Gastrocnemius medialis (tissue), 4 donors: ENCODE measurements at regions not wholly inside any gene's neighbourhood (a gene's known extent, or its start where the extent isn't known, plus 50 kb on each side); places are given as distances from the start of the nearest gene placed in this dataset.

Experiments
- ATAC-seq, 2 donors: fragments of 150-250 bp; one replicate each; pipeline ENCODE4 v1.9.1; 2016
- DNase-seq, 2 donors: peaks; one replicate each; pipeline ENCODE4 v3.0.0-alpha.2; 2019
- H3K27ac ChIP-seq, 4 donors: fragments of 200-600 bp; sonication (generic); 1 replicate in 1 of 4; 2 replicates in 3 of 4; pipeline ENCODE4 v1.5.1; 2016 to 2018; ENCODE audit warnings: mild to moderate bottlenecking in 2 of 4, moderate library complexity in 1 of 4
- H3K27me3 ChIP-seq, 3 donors: fragments of 200-600 bp; sonication (generic) in 2 of 3; 1 replicate in 1 of 3; 2 replicates in 2 of 3; pipeline versions ENCODE4 v1.5.1 to v1.6.0; 2016 to 2019; ENCODE audit warnings: mild to moderate bottlenecking in 1 of 3, moderate library complexity in 1 of 3
- H3K36me3 ChIP-seq, 2 donors: fragments of 200-600 bp; sonication (generic) in 1 of 2; one replicate each; pipeline ENCODE4 v1.5.1; 2017 to 2018
- H3K4me1 ChIP-seq, 2 donors: fragments of 200-600 bp; sonication (generic) in 1 of 2; one replicate each; pipeline ENCODE4 v1.5.1; 2016 to 2017; ENCODE audit warnings: mild to moderate bottlenecking in 2 of 2
- H3K4me3 ChIP-seq, 4 donors: fragments of 200-600 bp; sonication (generic) in 3 of 4; 1 replicate in 1 of 4; 2 replicates in 3 of 4; pipeline ENCODE4 v1.5.1; 2016 to 2019; ENCODE audit warnings: mild to moderate bottlenecking in 2 of 4
- H3K9me3 ChIP-seq, 3 donors: fragments of 200-600 bp; sonication (generic) in 2 of 3; 1 replicate in 1 of 3; 2 replicates in 2 of 3; pipeline ENCODE4 v1.5.1; 2016 to 2019
- POLR2A ChIP-seq, 2 donors: fragments of 450-650 bp; IDR thresholded peaks; one replicate each; pipeline ENCODE4 v1.6.1; 2017; ENCODE audit warnings: antibody characterized with exemption in 2 of 2, mild to moderate bottlenecking in 2 of 2, moderate library complexity in 2 of 2
- in situ Hi-C, 4 donors: fragments of 200-750 bp; cut with MboI; loops; one replicate each; pipeline versions ENCODE4 v1.15.0 to v1.8.0; 2017; ENCODE audit warnings: low sequenced_read_pairs in 4 of 4
- intact Hi-C: fragments of 100-400 bp; cut with DNase I; formaldehyde crosslinking; loops from one replicate; pipeline ENCODE4 v1.15.1; 2023; ENCODE audit warnings: low total_unique reads
- TF ChIP-seq, protein P1 (sequence below), 5 experiments: fragments of 450-650 bp in 3 of 5; fragments of 200-600 bp in 2 of 5; sonication (generic) in 2 of 5; IDR thresholded peaks in 4 of 5; conservative IDR thresholded peaks in 1 of 5; 1 replicate in 4 of 5; 2 replicates in 1 of 5; pipeline ENCODE4 v1.5.1; 2016 to 2019; ENCODE audit warnings: antibody characterized with exemption in 5 of 5, mild to moderate bottlenecking in 3 of 5, moderate library complexity in 3 of 5

DNA sequence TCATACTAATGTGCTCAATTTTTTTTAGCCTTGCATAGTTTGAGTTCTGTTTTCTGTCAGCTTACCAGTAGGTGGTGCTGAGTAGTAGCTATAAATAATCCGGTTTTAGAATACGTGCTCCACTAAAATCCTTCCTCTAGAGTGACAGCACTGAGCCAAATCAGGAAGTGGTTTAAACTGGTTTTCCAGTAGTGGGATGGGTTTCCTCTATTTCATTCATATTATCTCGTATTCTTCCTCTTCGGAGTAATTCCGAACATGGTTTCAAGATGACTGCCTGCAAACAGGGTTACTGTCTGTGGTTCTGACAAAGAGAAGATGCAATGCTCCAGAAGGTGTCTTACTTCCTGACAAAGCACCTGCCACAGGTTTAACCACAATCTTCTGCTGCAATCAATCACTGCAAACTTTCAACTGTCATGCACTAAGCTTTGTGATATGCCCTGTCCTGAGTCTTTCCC, 496.9 kb upstream of the VRK2 start:
- in situ Hi-C loops = no loop called here

DNA sequence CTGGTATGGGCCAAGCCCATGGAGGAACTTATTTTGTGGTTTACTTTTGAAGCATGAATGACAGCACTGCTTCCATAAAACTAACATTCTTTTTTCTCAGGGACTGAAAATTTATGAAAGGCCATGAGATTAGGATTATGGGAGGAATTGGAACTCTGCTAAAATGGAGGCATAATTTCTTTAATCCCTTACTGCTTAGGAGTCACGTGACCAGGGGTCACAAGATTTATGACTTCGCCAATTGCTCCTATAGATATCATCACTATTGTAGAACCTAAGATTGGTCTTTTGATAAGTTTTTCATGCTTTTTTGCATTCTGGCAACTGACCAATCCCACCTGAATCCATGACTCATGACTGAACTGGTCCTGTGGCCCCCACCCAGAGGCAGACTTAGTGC, 495.7 kb upstream of the VRK2 start:
- TF ChIP-seq, protein P1, sequence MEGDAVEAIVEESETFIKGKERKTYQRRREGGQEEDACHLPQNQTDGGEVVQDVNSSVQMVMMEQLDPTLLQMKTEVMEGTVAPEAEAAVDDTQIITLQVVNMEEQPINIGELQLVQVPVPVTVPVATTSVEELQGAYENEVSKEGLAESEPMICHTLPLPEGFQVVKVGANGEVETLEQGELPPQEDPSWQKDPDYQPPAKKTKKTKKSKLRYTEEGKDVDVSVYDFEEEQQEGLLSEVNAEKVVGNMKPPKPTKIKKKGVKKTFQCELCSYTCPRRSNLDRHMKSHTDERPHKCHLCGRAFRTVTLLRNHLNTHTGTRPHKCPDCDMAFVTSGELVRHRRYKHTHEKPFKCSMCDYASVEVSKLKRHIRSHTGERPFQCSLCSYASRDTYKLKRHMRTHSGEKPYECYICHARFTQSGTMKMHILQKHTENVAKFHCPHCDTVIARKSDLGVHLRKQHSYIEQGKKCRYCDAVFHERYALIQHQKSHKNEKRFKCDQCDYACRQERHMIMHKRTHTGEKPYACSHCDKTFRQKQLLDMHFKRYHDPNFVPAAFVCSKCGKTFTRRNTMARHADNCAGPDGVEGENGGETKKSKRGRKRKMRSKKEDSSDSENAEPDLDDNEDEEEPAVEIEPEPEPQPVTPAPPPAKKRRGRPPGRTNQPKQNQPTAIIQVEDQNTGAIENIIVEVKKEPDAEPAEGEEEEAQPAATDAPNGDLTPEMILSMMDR (IDR thresholded peaks at IDR 0.05 in 4 of 5, conservative IDR thresholded peaks at IDR 0.05 in 1 of 5) = no peak
- TF ChIP-seq POLR2A (IDR thresholded peaks at IDR 0.05) = no peak
- H3K27ac ChIP-seq = no peak overlapping the region
- ATAC-seq = no peak
- intact Hi-C loops = no loop called here
- no peaks in the 10 kb centered on the region for H3K4me1 ChIP-seq
- H3K4me3 ChIP-seq = no peak overlapping the region
- in situ Hi-C loops = no loop called here
- no peaks in the 10 kb centered on the region for H3K27me3 ChIP-seq
- no peaks in the 10 kb centered on the region for H3K36me3 ChIP-seq
- no peak for DNase-seq
- H3K9me3 ChIP-seq = peaks cover 0 to 10% (median 0%) of the 10 kb centered on the region in 3 donors

More for the DNA sequence above, 496.9 kb upstream of the VRK2 start:
- Histone ChIP-seq H3K36me3 (no peaks in the 10 kb centered on the region), H3K4me1 (no peaks in the 10 kb centered on the region), H3K9me3 (peaks cover 0 to 10% (median 0%) of the 10 kb centered on the region in 3 donors), H3K27me3 (no peaks in the 10 kb centered on the region), H3K4me3 (no peak overlapping the region), H3K27ac (no peak overlapping the region)
- TF ChIP-seq, protein P1 (IDR thresholded peaks at IDR 0.05 in 4 of 5, conservative IDR thresholded peaks at IDR 0.05 in 1 of 5) = no peak
- TF ChIP-seq POLR2A (IDR thresholded peaks at IDR 0.05) = no peak
- no peak for ATAC-seq
- DNase-seq = no peak
- intact Hi-C loops = no loop called here

DNA sequence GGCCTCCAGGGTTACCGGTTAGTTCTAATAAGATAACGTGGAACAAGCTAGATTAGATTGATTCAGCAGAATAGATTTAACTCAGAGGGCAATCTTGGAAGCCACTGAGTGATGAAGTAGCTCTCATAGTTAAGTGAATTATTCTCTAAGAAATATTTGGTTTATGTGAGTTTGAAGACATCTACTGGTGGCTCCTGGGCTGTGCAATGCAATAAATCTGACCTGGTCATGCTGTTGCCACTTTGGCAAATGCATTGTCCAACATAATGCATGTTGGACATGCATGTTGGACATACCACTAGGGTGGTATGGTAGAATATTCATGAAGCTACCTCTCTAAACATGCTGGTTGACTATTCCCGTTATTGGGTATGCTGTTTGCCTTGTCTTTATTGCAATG, 493.7 kb upstream of the VRK2 start:
- H3K27me3 ChIP-seq = no peaks in the 10 kb centered on the region
- intact Hi-C loops = no loop called here
- TF ChIP-seq POLR2A (IDR thresholded peaks at IDR 0.05) = no peak
- TF ChIP-seq, protein P1 (IDR thresholded peaks at IDR 0.05 in 4 of 5, conservative IDR thresholded peaks at IDR 0.05 in 1 of 5) = no peak
- H3K4me3 ChIP-seq = no peak overlapping the region
- no peak for DNase-seq
- peaks cover 0 to 10% (median 0%) of the 10 kb centered on the region in 3 donors for H3K9me3 ChIP-seq
- no peaks in the 10 kb centered on the region for H3K36me3 ChIP-seq
- ATAC-seq = no peak
- H3K4me1 ChIP-seq = no peaks in the 10 kb centered on the region
- in situ Hi-C loops = no loop called here
- no peak overlapping the region for H3K27ac ChIP-seq

DNA sequence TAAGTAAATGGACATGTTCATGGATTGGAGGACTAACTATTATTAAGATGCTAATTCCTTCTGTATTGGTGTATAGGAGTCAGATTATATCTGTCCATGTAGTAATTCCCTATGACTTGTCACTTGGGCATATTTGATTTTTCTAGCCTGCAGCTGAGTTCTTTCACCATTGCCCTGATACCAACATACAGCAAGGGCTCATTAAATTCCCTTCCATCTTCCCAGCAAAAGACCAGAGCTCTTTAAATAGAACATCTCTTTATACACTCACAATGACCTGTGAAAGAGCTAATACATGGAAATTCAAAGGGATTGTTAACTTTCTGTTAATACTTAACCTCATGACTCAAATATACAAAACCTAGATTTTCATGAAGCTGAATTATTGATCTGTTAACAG, 492.3 kb upstream of the VRK2 start:
- no peak for TF ChIP-seq POLR2A (IDR thresholded peaks at IDR 0.05)
- TF ChIP-seq, protein P1 (IDR thresholded peaks at IDR 0.05 in 4 of 5, conservative IDR thresholded peaks at IDR 0.05 in 1 of 5) = no peak
- Histone ChIP-seq H3K36me3 (no peaks in the 10 kb centered on the region), H3K9me3 (peaks cover 0 to 10% (median 0%) of the 10 kb centered on the region in 3 donors), H3K4me3 (no peak overlapping the region), H3K27ac (no peak overlapping the region), H3K27me3 (no peaks in the 10 kb centered on the region), H3K4me1 (no peaks in the 10 kb centered on the region)
- DNase-seq (no peak), ATAC-seq (no peak)
- intact Hi-C loops (no loop called here), in situ Hi-C loops (no loop called here)

DNA sequence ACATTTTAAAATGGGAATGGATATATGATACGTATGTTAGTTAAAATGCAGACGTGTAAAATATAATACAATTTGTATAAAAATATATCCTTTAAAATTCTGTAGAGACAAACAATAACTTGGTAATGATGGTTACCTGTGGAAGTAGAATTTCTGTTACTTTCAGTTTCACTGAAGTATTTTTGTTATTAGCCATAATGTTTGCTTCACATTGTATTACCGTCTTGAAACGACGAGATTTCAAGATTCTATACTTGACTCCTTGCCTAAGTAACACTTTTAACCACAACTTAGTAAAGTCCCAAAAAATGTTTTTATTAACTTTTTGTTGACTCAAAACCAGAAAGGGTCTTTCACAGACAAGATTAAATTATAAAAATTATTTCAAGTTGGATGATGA, 488.3 kb upstream of the VRK2 start:
- intact Hi-C loops = no loop called here

More for the DNA sequence above, 488.3 kb upstream of the VRK2 start:
- TF ChIP-seq POLR2A (IDR thresholded peaks at IDR 0.05) = no peak
- TF ChIP-seq, protein P1 (IDR thresholded peaks at IDR 0.05 in 4 of 5, conservative IDR thresholded peaks at IDR 0.05 in 1 of 5) = no peak
- H3K4me1 ChIP-seq = no peaks in the 10 kb centered on the region
- H3K27ac ChIP-seq = no peak overlapping the region
- DNase-seq = no peak
- H3K27me3 ChIP-seq = no peaks in the 10 kb centered on the region
- no peak overlapping the region for H3K4me3 ChIP-seq
- no peaks in the 10 kb centered on the region for H3K9me3 ChIP-seq
- in situ Hi-C loops = no loop called here
- no peaks in the 10 kb centered on the region for H3K36me3 ChIP-seq
- ATAC-seq = no peak
